ENCODE measurements at regions not wholly inside any gene's neighbourhood (a gene's known extent, or its start where the extent isn't known, plus 50 kb on each side); places are given as distances from the start of the nearest gene placed in this dataset.

DNA sequence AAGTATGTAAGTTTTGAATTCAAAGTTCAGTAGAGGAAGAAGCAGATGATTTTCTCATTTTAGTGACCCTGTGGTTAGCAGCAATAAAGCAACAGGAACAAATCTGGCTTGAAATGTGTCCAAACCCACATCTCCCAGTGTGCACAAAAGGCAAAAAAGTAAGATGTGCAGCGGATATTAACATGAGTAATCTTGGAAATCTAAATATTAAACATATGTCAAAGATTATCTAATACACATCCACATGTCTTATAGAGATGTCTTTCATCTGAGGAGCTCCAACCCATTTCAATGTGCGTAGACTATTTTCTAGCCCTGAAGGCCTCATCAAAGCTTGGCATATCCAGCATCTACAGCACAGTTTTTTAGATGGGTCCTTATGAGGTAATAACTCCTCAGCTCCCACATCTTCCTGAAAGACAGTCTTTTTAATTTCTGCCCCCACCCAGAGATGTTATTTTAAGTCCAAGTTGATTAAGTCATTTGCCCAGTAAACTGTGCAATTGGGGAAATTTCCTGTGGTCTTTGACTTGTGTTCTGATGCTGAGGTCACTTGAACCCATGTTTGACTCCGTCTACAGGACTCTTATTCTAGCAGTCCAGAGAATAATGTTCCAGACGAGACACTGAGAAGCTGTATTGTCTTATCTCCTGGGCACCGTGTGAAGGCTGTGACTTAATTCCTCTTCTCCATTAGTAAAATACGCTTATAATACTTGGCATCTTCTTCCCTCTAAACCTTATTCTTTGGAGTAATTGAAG lies 73.7 kb downstream of the LMO4 start:
- TF ChIP-seq, protein P1, sequence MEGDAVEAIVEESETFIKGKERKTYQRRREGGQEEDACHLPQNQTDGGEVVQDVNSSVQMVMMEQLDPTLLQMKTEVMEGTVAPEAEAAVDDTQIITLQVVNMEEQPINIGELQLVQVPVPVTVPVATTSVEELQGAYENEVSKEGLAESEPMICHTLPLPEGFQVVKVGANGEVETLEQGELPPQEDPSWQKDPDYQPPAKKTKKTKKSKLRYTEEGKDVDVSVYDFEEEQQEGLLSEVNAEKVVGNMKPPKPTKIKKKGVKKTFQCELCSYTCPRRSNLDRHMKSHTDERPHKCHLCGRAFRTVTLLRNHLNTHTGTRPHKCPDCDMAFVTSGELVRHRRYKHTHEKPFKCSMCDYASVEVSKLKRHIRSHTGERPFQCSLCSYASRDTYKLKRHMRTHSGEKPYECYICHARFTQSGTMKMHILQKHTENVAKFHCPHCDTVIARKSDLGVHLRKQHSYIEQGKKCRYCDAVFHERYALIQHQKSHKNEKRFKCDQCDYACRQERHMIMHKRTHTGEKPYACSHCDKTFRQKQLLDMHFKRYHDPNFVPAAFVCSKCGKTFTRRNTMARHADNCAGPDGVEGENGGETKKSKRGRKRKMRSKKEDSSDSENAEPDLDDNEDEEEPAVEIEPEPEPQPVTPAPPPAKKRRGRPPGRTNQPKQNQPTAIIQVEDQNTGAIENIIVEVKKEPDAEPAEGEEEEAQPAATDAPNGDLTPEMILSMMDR (IDR thresholded peaks at IDR 0.05): no peak
- TF ChIP-seq POLR2AphosphoS5 (IDR thresholded peaks at IDR 0.05) (no peak), POLR2A (IDR thresholded peaks at IDR 0.05) (no peak), EP300 (IDR thresholded peaks at IDR 0.05) (no peak)

Data from suprapubic skin (tissue), 4 donors.